GM12878 (cell line): ENCODE measurements at regions not wholly inside any gene's neighbourhood (a gene's known extent, or its start where the extent isn't known, plus 50 kb on each side); places are given as distances from the start of the nearest gene placed in this dataset.

Source experiments
- ATAC-seq: fragments of 200-7000 bp; cut with Tn5 transposase; 3 replicates; pipeline ENCODE4 v1.9.1; 2020; ENCODE audit warnings: mild to moderate bottlenecking, moderate library complexity
- BruUV-seq: library from RNA; stranded (reverse); fragments of 400-500 nt; replicated peaks from 2 replicates; lab custom pipeline; 2021; lab: Mats Ljungman, UMichigan
- CTCF ChIA-PET: fragments of 300-600 bp; sonication (Branson Sonifier 250); formaldehyde crosslinking; extraction: SDS; loops from one replicate; lab custom pipeline; 2021; ENCODE audit warnings: inconsistent platforms; lab: Yijun Ruan, JAX
- POLR2A ChIA-PET: fragments of 350-600 bp; formaldehyde crosslinking; extraction: SDS; loops from one replicate; lab custom pipeline; 2021; ENCODE audit warnings: inconsistent platforms; lab: Charles Lee
- RAD21 ChIA-PET: fragments of 300-600 bp; sonication (Branson Sonifier 250); formaldehyde crosslinking; loops from one replicate; lab custom pipeline; 2023; ENCODE audit warnings: antibody characterized with exemption; ENCODE audit not compliant: unreplicated experiment; lab: Charles Lee
- SMC1A ChIA-PET: fragments of 300-600 bp; sonication (Branson Sonifier 250); formaldehyde crosslinking; loops from one replicate; lab custom pipeline; 2023; ENCODE audit not compliant: unreplicated experiment, uncharacterized antibody; lab: Charles Lee
- DNase-seq: peaks from one replicate; pipeline ENCODE4 v3.0.0-alpha.2; 2011; ENCODE audit warnings: low read depth, low spot score
- FAIRE-seq: peaks from 3 replicates; lab custom pipeline; 2011; peaks lifted over from hg19 to GRCh38; lab: Jason Lieb, UNC
- H2AFZ ChIP-seq: 2 replicates; pipeline ENCODE4 v1.6.0; 2011; ENCODE audit warnings: low read depth, low read length, control low read depth; ENCODE audit not compliant: control insufficient read depth
- H3K27ac ChIP-seq: 2 replicates; pipeline ENCODE4 v1.5.1; 2011; ENCODE audit warnings: control low read depth; ENCODE audit not compliant: control insufficient read depth, insufficient read depth
- H3K27me3 ChIP-seq, 2 experiments: replicated peaks in 1 of 2; 2 replicates each; pipeline versions ENCODE4 v1.6.0 to v1.6.1; 2011; ENCODE audit warnings: low read length in 1 of 2; ENCODE audit not compliant: control insufficient read depth in 2 of 2, insufficient read depth in 2 of 2
- H3K36me3 ChIP-seq, 2 experiments: 2 replicates each; pipeline ENCODE4 v1.5.1; 2011; ENCODE audit warnings: low read length in 1 of 2; ENCODE audit not compliant: control insufficient read depth in 2 of 2, insufficient read depth in 2 of 2
- H3K4me1 ChIP-seq: 2 replicates; pipeline ENCODE4 v1.6.1; 2011; ENCODE audit warnings: mild to moderate bottlenecking, low read length, moderate library complexity, mixed read lengths; ENCODE audit not compliant: control insufficient read depth, insufficient read depth
- H3K4me2 ChIP-seq: 2 replicates; pipeline ENCODE4 v1.6.0; 2011; ENCODE audit warnings: control low read depth; ENCODE audit not compliant: control insufficient read depth, insufficient read depth
- H3K4me3 ChIP-seq: fragments of 200-600 bp; sonication (generic); 2 replicates; pipeline ENCODE4 v1.5.1; 2016
- H3K79me2 ChIP-seq: 2 replicates; pipeline ENCODE4 v1.6.0; 2011; ENCODE audit warnings: low read length; ENCODE audit not compliant: control insufficient read depth, insufficient read depth
- H3K9ac ChIP-seq: 2 replicates; pipeline ENCODE4 v1.8.0; 2011; ENCODE audit warnings: low read length, control low read depth, mixed read lengths; ENCODE audit not compliant: control insufficient read depth, insufficient read depth
- H3K9me3 ChIP-seq: replicated peaks from 3 replicates; pipeline ENCODE4 v1.5.1; 2011; ENCODE audit warnings: mild to moderate bottlenecking, low read length; ENCODE audit not compliant: control insufficient read depth, insufficient read depth
- H4K20me1 ChIP-seq: 2 replicates; pipeline ENCODE4 v1.6.0; 2011; ENCODE audit not compliant: control insufficient read depth, insufficient read depth
- CBX3 ChIP-seq: fragments of 200-600 bp; sonication (generic); IDR thresholded peaks from 2 replicates; pipeline ENCODE4 v1.6.1; 2016; ENCODE audit warnings: low read depth, borderline replicate concordance
- ETV6 ChIP-seq, 2 experiments: fragments of 450-650 bp in 1 of 2; IDR thresholded peaks in 1 of 2; conservative IDR thresholded peaks in 1 of 2; 2 replicates each; pipeline ENCODE4 v1.6.1; 2014; ENCODE audit warnings: antibody characterized with exemption in 1 of 2, borderline replicate concordance in 1 of 2, low read depth in 1 of 2, mild to moderate bottlenecking in 1 of 2, moderate library complexity in 1 of 2
- JUND ChIP-seq: IDR thresholded peaks from 2 replicates; pipeline ENCODE4 v1.6.1; 2012; ENCODE audit warnings: low read depth, mild to moderate bottlenecking, low read length, improper control_type of control experiment, moderate library complexity
- MAX ChIP-seq: IDR thresholded peaks from 2 replicates; pipeline ENCODE4 v1.6.1; 2012; ENCODE audit warnings: low read depth, low read length, improper control_type of control experiment
- RB1 ChIP-seq: fragments of 450-650 bp; formaldehyde crosslinking; IDR thresholded peaks from 2 replicates; pipeline ENCODE4 v1.6.1; 2017; ENCODE audit warnings: mild to moderate bottlenecking, borderline replicate concordance
- TARDBP ChIP-seq: IDR thresholded peaks from 2 replicates; pipeline ENCODE4 v1.6.1; 2016; ENCODE audit warnings: borderline replicate concordance
- ZBTB11 ChIP-seq: fragments of 450-650 bp; formaldehyde crosslinking; IDR thresholded peaks from 2 replicates; pipeline ENCODE4 v1.5.0; 2022; ENCODE audit warnings: mild to moderate bottlenecking, missing genetic modification characterization
- WGBS: methylation state at CpG from one replicate; pipeline ENCODE4 v1.1.6; 2016; ENCODE audit warnings: low lambda C conversion rate; ENCODE audit not compliant: insufficient replicate concordance, insufficient coverage; ENCODE audit errors: missing lambda C conversion rate; 5-methylcytosine and 5-hydroxymethylcytosine counted together
- in situ Hi-C: fragments of 300-500 bp; cut with MboI; formaldehyde crosslinking; loops from 9 replicates; pipeline ENCODE4 v1.14.3; 2018; ENCODE audit warnings: mixed read lengths
- intact Hi-C: fragments of 100-400 bp; cut with micrococcal nuclease; formaldehyde crosslinking; loops from one replicate; pipeline ENCODE4 v1.14.2; 2022; ENCODE audit not compliant: unreplicated experiment
- TF ChIP-seq, protein P1 (sequence below): fragments of 150-350 bp; IDR thresholded peaks from 2 replicates; pipeline ENCODE4 v1.6.1; 2014; ENCODE audit warnings: mild to moderate bottlenecking, low read depth, low read length
- TF ChIP-seq, protein P2 (sequence below): fragments of 450-650 bp; IDR thresholded peaks from 2 replicates; pipeline ENCODE4 v1.6.1; 2017; ENCODE audit warnings: mild to moderate bottlenecking

GRCh38 chr13:99863789-99864626 lies 107.6 kb downstream of the ZIC5 start:
- no peak overlapping the region for H3K4me2 ChIP-seq
- ChIA-PET SMC1A (no interaction called here), CTCF (no interaction called here), RAD21 (no interaction called here), POLR2A (no interaction called here)
- no peak overlapping the region for H3K4me3 ChIP-seq
- no peak overlapping the region for H3K27ac ChIP-seq
- H3K9me3 ChIP-seq, result no peaks in the 10 kb centered on the region
- peaks cover 4% of the 10 kb centered on the region for H3K4me1 ChIP-seq
- intact Hi-C loops, result no loop called here
- no peak for ATAC-seq
- TF ChIP-seq MAX (no peak), CBX3 (no peak), TARDBP (no peak)
- TF ChIP-seq, protein P1, sequence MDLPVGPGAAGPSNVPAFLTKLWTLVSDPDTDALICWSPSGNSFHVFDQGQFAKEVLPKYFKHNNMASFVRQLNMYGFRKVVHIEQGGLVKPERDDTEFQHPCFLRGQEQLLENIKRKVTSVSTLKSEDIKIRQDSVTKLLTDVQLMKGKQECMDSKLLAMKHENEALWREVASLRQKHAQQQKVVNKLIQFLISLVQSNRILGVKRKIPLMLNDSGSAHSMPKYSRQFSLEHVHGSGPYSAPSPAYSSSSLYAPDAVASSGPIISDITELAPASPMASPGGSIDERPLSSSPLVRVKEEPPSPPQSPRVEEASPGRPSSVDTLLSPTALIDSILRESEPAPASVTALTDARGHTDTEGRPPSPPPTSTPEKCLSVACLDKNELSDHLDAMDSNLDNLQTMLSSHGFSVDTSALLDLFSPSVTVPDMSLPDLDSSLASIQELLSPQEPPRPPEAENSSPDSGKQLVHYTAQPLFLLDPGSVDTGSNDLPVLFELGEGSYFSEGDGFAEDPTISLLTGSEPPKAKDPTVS, result no peak
- no peaks in the 10 kb centered on the region for H4K20me1 ChIP-seq
- no peaks in the 10 kb centered on the region for H3K36me3 ChIP-seq
- in situ Hi-C loops, result no loop called here
- H3K9ac ChIP-seq, result no peak overlapping the region
- H3K79me2 ChIP-seq, result no peaks in the 10 kb centered on the region
- H2AFZ ChIP-seq, result no peak overlapping the region
- H3K27me3 ChIP-seq, result no peaks in the 10 kb centered on the region
- no peak for FAIRE-seq
- DNase-seq, result no peak
- BruUV-seq, result no TSS peak
- WGBS, result 74% methylated on average over 14 of the region's 14 CpGs

DNA sequence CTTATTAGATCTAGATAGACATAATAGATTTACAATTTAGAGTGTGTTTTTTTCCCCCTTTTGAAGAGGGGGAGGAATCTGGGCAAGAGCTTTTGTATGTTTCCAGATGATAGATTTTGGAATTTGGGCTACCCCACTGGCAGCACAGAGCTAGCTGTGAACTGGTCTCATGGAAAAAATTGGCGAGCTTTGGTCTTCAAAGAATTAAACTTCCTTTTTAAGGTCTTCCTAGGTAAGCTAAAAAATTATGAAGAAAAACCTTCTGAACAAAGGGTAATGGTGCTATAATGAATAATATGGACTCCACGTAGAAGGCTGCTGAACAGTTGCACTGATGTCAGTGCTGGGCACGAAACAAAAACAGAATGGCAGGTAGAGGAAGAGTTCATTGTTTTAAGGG lies 109.3 kb downstream of the ZIC5 start:
- Histone ChIP-seq H3K27ac (no peak overlapping the region), H3K4me3 (no peak overlapping the region), H3K4me1 (peaks cover 4% of the 10 kb centered on the region), H3K4me2 (no peak overlapping the region), H3K36me3 (no peaks in the 10 kb centered on the region), H3K9me3 (no peaks in the 10 kb centered on the region), H3K9ac (no peak overlapping the region), H4K20me1 (no peaks in the 10 kb centered on the region), H2AFZ (no peak overlapping the region), H3K79me2 (no peaks in the 10 kb centered on the region), H3K27me3 (no peaks in the 10 kb centered on the region)
- intact Hi-C loops, result no loop called here
- DNase-seq, result no peak
- no peak for FAIRE-seq
- BruUV-seq, result no TSS peak
- in situ Hi-C loops, result no loop called here
- ChIA-PET RAD21 (no interaction called here), SMC1A (no interaction called here), CTCF (no interaction called here), POLR2A (no interaction called here)
- 40% methylated on average over 3 of the region's 3 CpGs for WGBS
- ATAC-seq, result no peak
- TF ChIP-seq ZBTB11, result no peak
- TF ChIP-seq RB1, result no peak
- TF ChIP-seq ETV6 (conservative IDR thresholded peaks at IDR 0.05 in 1 of 2, IDR thresholded peaks at IDR 0.05 in 1 of 2; ENCODE audit: borderline replicate concordance in 1 of 2, low read depth in 1 of 2), result no peak
- TF ChIP-seq JUND, result no peak
- TF ChIP-seq, protein P2, sequence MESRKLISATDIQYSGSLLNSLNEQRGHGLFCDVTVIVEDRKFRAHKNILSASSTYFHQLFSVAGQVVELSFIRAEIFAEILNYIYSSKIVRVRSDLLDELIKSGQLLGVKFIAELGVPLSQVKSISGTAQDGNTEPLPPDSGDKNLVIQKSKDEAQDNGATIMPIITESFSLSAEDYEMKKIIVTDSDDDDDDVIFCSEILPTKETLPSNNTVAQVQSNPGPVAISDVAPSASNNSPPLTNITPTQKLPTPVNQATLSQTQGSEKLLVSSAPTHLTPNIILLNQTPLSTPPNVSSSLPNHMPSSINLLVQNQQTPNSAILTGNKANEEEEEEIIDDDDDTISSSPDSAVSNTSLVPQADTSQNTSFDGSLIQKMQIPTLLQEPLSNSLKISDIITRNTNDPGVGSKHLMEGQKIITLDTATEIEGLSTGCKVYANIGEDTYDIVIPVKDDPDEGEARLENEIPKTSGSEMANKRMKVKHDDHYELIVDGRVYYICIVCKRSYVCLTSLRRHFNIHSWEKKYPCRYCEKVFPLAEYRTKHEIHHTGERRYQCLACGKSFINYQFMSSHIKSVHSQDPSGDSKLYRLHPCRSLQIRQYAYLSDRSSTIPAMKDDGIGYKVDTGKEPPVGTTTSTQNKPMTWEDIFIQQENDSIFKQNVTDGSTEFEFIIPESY, result no peak
